Stimulated activated CD8-positive, alpha-beta memory T cell treated with anti-CD3 and anti-CD28 coated beads, Interleukin-4, amount 100 ng/mL, for 24 hours (primary cell): ENCODE measurements at regions not wholly inside any gene's neighbourhood (a gene's known extent, or its start where the extent isn't known, plus 50 kb on each side); places are given as distances from the start of the nearest gene placed in this dataset.
"Not testable (repeated sequence)": the region's sequence is repeated elsewhere in the genome, so short reads cannot be mapped to it uniquely, and the experiment has no call there.

Experiments used
- DNase-seq: peaks from one replicate; pipeline ENCODE4 v3.0.0-alpha.2; 2020; ENCODE audit warnings: low read depth

DNA sequence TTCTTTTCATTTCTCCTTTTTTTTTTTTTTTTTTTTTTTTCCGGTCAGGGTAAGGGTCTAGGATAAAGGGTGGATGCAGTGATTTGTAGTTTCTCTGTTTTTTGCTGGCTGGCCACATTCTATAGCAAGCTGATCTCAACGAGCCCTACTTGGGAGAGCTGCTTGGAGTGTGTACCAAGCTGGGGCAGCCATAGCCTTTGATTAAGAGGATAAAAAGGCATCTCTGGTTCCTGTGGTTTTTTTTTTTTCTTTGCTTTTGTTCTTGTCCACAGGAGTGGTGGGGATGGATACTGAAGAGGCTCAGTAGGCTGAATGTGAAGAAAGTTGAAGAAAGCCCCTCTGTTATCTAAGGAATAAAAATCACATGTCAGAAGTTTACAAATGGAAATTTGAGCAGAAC lies 955.3 kb upstream of the WWC1 start:
- DNase-seq = no peak

DNA sequence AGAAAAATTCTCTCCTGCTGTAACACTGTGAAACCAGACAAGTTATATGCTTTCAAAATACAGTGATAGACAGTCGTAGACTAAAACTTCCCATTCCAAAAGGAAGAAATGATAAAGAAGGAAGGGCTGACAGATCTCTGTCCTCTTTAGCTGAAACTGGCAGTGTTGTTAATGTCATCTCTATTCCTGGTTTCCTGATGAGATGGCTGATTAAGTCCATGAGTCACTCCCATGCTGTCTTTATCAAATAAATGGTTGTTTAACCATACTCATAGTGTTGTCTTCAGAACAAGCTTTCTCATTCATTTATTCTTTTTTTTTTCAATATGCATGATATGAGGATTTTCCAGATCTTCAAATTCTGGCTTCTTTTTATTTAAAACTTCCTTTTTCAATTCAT lies 952.2 kb upstream of the WWC1 start:
- DNase-seq = no peak

DNA sequence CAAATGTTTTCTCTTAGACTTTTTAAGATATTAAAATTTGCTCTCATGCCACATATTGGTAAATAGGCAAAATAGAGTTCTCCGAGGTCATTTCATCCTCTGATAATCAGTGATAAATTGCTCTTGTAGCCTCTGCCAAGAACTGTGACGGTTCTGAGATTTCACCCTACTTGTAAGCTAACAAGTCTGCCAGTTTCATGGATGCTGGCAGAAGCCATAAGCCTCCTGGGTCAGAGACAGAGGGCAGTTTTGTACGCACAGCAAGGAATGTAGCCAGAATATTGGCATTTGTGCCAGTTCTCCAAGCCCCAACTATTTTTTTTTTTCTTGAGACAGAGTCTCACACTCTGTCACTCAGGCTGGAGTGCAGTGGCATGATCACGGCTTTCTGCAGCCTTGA lies 945.0 kb upstream of the WWC1 start:
- no peak for DNase-seq

DNA sequence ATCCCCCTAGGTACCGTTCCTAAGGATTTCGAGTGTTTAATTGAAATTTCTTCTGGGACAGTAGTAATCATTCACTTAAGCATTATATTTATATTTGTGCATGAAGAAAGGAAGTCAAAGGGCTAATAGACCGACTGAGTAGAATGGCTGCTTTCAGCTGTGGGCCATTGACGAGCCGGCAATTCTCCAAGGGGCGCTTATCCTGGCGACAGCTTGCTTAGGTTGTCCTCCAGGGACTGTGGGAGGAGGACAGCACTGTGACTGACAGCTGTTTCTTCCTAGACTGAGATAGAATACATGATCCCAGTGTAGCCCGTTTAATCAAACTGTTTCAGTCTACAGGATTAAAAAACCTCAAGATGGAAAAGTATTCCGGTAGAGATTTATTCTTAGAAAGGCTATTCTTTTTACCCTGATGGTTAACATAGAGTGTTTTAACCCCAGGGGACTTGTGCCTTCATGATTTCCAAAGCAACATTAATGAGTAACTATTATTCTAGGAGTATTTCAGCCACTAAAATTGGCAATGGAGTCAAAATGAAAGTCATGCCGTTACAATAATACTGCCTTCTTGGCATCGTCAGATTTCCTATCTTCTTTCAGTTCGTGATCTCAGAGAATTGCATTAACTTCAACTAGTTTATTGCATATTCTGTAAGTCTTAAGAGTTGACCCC lies 943.1 kb upstream of the WWC1 start:
- no peak for DNase-seq

DNA sequence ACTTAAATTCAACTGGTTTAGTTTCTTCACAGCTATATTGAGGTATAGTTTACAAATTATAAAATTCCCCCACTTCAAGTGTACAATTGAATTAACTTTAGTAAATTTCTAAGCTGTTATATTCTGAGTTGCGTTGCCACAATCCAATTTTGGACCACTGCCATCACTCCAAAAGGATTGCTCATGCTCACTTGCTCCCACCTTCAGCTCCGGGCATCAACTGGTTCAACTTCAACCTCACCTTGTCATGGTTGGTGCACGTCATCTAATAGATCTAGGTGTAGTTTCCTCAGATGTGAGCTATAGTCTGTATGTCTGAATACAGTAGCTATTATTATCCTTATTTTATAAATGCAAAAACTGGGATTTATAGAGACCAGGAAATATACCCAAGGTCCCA lies 942.5 kb upstream of the WWC1 start:
- DNase-seq = no peak

DNA sequence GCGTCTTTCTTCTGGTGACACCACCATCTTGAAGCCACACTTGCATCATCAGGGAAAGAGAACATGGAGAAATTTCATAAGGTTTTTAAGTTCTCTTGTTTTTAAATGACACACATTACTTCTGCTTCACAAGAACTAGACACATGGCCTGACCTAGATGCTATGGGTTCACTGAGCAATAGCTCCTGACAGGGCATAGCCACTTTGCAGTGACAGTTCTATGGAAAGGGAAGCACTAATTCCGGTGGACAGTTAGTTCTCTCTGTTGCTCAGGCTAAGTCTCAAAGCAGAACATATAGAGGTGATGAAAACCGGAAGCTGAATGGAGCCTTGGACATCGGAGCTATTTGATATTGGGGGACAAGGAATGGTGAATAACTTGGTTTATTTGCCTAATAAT lies 940.1 kb upstream of the WWC1 start:
- DNase-seq = no peak

DNA sequence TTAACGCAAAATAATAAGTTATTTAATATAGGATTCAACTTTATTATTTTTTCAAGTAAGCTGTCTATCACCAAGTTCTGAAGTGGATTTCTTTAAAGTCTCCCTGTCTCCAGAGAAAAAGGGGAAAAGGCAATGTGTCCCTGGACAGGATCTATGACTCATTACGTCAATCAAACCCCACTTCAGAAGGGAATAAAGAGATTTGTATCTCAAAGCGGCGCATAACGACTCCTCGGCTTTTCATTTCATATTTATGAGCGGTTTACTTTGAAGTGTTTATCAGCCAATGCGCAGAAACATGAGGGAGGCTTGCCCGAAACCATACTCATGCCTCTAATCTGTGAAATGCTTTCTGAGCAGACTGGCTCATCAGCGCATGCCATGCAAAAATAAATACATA lies 938.6 kb upstream of the WWC1 start:
- no peak for DNase-seq

DNA sequence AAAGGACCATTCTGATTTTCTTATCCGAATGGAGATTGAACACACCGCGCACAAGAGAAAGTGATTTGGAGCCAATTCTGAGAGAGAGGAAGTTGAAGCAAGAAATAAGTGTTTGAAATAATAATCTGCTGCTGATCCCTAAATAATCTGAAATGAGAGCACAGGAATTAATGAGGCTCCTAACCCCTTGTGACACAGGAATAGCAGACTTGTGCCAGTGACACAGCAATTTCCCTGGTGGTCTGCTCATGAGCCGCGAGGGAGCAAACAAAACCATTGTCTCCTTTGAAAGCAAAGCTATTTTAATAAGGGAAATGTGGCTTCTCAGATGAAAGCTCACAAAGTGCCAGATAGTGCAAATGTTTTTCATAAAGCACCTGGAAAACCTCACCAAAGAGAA lies 936.1 kb upstream of the WWC1 start:
- DNase-seq = no peak

DNA sequence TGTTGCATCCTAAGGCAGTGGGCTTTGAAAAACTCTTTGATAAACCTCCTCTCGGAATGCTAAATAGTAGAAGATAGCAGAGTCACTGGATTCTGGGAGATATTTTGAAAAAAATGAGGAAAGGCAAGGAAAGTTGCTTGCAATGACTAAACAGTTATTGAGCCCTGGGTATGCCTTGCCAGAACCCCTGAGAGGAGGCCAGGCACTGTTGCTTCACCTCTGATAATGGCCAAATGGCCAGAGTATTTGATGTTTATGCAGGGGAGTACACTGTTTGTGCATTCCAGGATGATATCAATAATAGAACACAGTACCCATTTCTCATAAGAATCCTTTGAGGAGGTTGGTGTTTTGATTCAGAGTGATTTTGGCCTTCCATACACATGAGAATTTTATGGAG lies 935.1 kb upstream of the WWC1 start:
- DNase-seq = no peak

DNA sequence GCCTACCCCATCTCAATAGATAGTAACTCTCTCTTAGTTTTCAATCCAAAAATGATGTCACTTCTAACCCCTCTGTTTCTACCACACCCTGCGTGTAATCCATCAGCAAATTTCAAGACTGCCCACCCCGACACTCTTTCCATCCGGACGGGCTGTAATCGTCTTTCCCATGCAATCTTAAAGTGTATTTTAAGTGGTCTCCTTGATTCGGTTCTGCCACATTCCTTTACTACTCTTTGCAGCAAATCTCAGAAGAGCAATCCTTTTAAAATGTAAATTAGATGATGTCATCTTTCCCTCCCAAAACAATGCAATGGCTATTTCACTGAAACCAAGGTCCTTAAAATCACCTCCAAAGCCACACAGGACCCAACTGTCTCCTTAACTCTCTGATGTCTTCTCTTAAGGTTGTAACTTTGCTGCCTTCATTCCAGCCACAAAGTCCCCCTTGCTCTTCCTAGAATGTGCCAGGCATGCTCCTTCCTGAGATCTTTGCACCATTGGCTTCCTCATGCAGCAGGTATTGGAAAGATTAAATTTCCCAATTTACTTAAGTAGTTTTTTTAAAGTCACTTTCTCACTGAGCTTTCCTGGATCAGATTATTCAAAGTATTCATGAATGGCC lies 932.5 kb upstream of the WWC1 start:
- no peak for DNase-seq

DNA sequence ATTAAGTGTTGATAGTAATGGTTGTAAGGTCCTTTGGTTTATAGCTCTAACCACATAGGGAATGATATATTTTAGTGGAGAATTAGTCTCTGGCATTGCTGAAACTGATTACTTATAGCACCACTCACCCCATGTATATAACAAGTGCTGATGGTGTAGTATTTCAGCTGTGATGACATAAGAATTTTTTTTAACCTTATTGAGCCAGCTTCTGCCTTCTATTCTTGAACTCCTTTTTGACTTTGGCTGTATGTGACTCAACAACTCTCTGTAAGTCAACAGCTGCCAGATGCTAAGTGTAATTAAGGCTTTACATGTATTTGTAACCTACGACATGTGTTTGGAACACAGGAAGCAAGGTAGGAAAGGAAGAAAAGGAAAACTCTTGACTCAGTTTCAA lies 929.6 kb upstream of the WWC1 start:
- DNase-seq = no peak

DNA sequence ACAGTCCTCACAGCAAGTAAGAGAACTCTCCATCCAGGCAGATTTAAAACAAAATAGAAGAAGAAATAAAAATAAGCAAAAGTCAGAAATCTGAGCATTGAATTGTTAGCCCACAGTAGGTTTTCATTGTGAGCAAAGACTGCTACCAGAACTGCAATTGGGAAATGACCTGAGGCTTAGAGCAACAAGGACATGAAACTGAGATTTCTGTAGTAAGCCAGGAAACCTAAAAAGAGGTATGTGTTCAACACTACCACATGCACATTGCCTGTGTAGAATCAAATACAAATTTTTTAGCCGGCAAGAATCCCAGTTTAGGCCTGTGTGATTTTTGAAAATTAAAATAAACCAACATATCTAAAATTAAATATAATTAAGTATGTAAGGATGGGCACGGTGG lies 928.4 kb upstream of the WWC1 start:
- no peak for DNase-seq

DNA sequence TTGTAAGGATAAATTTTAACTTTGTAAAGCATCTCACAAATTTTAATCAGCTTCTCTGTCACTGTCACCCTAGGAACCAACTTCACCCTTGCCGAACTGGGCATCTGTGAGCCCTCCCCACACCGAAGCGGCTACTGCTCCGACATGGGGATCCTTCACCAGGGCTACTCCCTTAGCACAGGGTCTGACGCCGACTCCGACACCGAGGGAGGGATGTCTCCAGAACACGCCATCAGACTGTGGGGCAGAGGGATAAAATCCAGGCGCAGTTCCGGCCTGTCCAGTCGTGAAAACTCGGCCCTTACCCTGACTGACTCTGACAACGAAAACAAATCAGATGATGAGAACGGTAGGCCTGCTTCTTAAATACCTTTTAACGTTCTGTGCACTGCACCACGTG lies 916.3 kb upstream of the WWC1 start:
- no peak for DNase-seq

DNA sequence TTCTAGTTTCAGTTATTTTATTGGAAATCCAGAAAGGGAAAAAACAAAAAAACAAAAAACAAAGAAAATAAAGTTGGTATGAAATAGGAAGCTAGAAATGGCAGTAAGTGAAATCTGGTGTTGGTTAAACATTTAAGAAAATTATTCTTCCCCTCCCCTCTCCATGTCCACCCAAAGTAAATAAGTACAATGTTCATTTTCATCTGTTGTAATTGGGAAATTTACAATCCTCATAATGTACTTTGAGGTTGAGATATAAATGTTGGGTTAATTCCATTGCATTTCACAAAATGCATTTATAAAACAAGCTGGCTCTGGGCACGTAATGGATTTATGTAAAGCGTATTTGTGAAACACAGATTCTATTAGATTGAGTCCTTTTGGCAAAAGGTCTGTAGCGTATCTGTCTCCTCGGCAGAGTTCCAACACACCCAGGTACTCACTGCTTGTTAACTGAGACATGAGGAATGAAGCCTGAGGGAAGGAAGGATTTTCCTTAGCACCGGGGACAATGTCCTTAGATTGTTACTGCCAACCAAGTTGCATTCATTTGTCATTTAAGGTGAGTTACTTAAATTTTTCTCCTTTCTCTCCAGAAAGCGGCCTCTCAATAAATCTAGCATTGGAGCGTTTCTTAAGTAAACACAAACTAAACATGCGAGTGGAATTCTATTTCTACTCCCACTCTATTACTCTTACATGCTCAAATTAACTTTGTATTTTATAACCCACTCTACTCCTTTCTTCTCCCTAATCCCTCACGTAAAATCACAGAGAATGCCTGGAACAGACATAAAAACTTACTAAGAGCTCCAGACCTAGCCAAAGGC lies 912.3 kb upstream of the WWC1 start:
- DNase-seq = no peak

DNA sequence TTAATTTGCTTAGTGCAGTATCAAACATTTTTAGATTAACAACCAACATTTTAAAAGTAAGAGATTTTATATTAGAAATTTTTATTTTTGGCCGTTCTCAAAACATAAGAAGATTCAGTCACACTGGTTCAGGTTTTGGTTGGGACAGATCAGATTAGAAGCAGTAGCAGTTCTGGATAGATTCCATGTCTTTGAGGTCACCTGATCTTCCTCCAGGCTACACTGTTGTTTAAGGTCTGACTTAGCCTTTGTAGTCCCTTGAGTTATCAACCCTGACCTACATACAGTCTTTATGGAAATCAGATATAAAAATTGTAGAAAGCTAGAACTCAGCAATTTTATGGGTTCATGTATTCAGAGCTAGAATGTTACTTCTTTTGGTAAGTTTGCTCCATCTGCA lies 910.0 kb upstream of the WWC1 start:
- no peak for DNase-seq

DNA sequence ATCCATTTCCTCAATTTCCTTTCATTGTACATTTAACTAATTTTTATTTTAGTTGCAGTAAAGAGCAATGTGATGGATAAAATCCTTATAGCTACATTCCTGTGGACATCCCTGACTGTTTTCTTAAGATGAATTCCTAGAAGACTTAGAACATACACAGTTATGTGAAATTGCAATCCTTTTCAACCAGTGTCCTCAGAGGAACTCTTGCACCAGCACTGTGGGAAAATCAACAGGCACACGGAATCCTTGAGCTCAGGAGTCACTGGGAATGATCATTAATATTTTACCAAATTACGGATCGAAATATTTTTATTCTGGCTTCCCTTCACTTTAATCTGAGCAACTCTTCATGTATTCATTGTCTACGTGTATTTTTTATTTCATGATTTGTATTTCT lies 901.9 kb upstream of the WWC1 start:
- no peak for DNase-seq

DNA sequence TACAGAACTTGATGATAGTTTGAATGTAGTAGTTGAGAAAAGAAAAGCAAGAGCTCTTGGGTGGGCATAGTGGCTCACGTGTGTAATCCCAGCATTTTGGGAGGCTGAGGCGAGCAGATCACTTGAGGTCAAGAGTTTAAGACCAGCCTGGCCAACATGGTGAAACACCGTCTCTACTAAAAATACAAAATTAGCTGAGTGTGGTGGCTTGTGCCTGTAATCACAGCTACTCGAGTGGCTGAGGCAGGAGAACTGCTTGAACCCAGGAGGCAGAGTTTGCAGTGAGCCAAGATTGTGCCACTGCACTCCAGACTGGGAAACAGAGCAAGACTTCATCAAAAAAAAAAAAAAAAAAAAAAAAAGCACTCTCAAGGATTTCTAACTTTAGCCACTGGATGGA lies 900.2 kb upstream of the WWC1 start:
- not testable (repeated sequence) for DNase-seq

DNA sequence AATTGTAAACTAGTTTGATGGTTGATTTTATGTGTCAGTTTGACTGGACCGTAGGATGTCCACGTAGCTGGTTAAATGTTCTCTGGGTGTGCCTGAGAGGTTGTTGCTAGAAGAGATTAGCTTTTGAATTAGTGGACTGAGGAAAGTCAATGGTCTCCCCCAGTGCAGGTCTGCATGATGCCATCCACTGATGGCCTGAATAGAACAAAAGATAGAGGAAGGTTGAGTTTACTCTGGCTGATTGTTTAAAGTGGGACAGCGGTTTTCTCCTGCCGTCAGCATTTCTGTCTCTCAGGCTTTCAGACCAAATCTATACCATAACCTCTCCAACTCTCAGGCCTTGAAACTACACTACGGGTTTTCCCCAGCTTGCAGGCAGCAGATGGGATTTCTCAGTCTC lies 899.2 kb upstream of the WWC1 start:
- DNase-seq = no peak

DNA sequence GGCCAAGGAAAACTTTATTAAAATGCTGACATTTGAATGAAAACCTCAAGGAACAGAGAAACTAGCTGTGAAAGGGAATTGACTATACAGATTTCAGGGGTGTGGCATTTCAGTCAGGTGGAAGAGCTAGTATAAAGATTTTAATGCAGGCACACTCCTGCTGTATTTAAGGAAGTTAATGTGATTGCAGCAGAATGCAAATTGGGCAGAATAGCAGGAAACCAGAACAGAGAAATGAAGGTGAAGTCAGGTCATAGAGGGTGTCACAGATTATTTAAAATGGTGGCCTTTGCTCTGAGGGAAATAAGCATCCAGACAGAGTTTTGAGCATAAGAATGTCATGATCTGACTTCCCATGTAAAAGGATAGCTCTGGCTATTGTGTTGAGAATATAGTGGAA lies 898.1 kb upstream of the WWC1 start:
- no peak for DNase-seq

DNA sequence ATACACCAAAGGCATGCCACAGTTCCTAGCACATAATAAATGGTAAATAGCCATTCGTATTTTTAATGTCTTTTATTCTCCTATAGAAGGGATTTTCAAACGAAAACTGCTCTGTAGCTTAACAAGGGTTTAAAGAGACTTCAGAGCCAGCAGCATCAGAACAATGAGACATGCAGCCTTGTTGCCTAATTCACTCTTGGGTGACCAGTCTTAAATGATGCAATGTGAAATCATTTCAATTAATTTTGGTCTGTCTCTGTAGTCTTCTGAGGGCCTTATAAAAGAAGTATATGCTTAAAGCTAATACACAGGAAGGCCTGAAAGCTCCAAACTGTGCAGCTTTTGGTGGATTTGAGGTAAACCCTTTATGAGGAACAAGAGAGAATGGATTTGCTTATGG lies 888.8 kb upstream of the WWC1 start:
- DNase-seq = no peak

DNA sequence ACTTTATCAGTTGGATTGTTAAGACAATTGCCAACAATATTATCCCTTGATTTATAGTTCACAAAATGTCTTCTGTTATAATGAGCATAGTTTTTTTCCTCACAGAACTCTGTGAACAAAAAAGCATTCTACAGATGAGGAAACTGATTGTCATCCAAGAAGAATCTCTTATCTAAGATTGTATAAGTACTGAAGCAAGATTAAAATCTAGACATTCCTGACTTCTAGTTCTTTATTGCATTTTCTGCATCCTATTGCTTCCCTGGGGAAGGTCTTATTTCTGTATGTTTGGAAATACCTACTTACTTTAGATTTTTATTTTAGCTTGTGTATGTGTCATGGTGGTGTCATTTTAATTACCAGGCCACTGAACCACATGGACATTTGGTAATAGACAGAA lies 884.9 kb upstream of the WWC1 start:
- DNase-seq = no peak

DNA sequence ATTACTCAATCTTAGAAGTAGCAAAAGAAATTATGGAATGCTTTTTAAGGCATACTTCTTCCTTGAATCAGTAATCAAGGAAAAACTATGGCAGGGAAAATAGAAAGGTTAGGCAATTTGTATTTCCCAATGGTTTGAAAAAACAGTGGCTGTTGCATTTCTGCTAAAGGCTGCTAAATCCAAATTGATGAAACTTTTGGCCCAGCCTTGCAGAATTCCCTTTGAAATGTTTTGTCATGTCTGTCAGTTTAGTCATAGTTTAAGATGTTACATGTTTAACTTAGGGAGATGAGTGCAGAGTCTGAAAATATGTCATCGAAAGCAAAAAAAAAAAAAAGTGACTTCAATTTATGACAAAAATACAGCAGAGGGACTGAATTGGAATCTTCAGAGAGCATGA lies 878.9 kb upstream of the WWC1 start:
- DNase-seq = no peak

DNA sequence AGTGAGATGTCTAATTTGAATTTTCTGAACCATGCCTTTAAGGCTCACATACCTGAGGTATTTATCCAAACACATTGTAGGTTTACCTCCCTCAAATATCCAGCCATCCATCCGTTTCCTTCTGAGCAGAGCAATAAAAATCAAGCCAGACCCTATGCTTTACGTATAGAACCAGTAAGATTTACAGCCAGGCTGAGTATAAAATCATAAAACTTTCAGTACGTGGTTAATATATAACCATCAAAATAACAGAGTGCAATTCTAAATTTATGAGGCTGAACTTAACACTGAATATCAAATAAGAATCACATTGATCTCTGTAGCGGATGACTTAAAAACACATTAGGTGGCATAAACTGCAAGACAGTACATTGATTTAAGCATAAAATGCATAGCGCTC lies 877.9 kb upstream of the WWC1 start:
- no peak for DNase-seq

DNA sequence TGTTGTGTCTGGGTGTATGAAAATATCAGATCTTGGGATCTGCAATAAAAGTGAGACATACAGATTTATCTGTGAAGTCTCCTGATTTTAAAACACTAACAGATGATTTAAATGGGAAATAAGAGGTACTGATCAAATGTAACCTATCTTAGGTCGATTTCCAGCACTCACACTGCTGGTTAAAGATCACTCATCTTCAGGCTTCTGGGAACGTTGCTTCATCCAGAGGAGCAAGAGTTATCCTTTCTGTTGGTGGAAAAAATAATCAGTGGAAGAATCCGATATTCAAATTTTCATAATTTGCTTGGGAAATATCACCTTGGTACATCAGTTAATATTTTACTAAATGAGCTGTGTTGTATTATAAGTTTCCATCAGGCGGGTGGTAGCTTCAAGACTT lies 876.8 kb upstream of the WWC1 start:
- no peak for DNase-seq
